Gastroesophageal sphincter (tissue), 3 donors: ENCODE measurements at regions not wholly inside any gene's neighbourhood (a gene's known extent, or its start where the extent isn't known, plus 50 kb on each side); places are given as distances from the start of the nearest gene placed in this dataset.

ENCODE experiments used
- EP300 ChIP-seq: sonication (generic); formaldehyde crosslinking; IDR thresholded peaks from one replicate; pipeline ENCODE4 v1.6.1; 2017; ENCODE audit warnings: antibody characterized with exemption, mild to moderate bottlenecking
- POLR2A ChIP-seq, 2 donors: fragments of 450-650 bp; IDR thresholded peaks; one replicate each; pipeline ENCODE4 v1.6.1; 2017; ENCODE audit warnings: antibody characterized with exemption in 2 of 2, mild to moderate bottlenecking in 2 of 2, moderate library complexity in 1 of 2
- POLR2AphosphoS5 ChIP-seq: sonication (generic); formaldehyde crosslinking; IDR thresholded peaks from one replicate; pipeline ENCODE4 v1.6.1; 2017; ENCODE audit warnings: antibody characterized with exemption
- TF ChIP-seq, protein P1 (sequence below), 4 experiments: fragments of 200-600 bp in 2 of 4; fragments of 450-650 bp in 2 of 4; sonication (generic) in 1 of 4; IDR thresholded peaks; one replicate each; pipeline ENCODE4 v1.5.1; 2017 to 2019; ENCODE audit warnings: antibody characterized with exemption in 4 of 4, mild to moderate bottlenecking in 2 of 4, moderate library complexity in 2 of 4

DNA sequence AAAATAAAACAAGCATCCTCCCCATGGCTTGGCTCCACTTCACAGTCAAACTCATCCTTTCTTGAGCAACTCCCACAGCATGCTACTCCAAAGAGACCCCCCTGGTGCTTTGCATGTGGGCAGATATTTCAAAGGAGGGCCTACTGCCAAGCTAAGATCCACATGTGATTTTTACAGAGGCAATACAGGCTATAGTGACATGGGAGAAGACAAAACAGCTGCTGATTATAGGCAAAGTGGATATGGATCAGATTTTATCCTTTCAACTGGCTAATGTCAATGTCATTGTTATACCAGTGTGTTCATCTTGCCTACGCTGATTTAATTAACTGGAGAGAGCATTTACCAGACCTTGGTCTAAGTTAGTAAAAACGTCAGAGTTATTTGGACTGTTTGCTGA is 328.3 kb downstream of the KLHL13 start:
- TF ChIP-seq, protein P1, sequence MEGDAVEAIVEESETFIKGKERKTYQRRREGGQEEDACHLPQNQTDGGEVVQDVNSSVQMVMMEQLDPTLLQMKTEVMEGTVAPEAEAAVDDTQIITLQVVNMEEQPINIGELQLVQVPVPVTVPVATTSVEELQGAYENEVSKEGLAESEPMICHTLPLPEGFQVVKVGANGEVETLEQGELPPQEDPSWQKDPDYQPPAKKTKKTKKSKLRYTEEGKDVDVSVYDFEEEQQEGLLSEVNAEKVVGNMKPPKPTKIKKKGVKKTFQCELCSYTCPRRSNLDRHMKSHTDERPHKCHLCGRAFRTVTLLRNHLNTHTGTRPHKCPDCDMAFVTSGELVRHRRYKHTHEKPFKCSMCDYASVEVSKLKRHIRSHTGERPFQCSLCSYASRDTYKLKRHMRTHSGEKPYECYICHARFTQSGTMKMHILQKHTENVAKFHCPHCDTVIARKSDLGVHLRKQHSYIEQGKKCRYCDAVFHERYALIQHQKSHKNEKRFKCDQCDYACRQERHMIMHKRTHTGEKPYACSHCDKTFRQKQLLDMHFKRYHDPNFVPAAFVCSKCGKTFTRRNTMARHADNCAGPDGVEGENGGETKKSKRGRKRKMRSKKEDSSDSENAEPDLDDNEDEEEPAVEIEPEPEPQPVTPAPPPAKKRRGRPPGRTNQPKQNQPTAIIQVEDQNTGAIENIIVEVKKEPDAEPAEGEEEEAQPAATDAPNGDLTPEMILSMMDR (IDR thresholded peaks at IDR 0.05): no peak
- TF ChIP-seq EP300 (no peak), POLR2A (IDR thresholded peaks at IDR 0.05) (no peak), POLR2AphosphoS5 (no peak)
